ENCODE measurements at regions not wholly inside any gene's neighbourhood (a gene's known extent, or its start where the extent isn't known, plus 50 kb on each side); places are given as distances from the start of the nearest gene placed in this dataset.

DNA sequence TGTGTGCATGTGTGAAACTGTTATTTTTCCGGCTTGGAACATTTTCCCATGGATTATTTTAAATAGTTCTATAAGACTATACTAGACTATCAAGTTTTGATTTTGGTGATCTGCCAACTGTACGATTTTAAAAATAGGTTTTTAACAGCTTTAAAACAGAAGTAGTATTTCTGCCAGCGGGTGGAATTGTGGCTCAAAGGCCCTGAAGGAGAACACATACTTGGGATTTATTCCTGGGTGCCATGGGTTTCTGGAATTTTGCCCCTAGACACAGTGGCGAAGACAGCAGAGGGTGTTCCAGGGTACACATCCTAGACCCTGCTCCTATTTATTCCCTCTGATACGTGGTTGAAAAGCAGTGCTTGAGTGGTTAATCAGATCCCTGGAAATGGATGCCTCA is 81.7 kb upstream of the IPO9 start:
- peaks cover 2 to 17% (median 14%) of the 10 kb centered on the region in 4 experiments; a peak in 6 of 7 replicates for H3K4me1 ChIP-seq (replicated peaks in 1 of 4; ENCODE audit: control insufficient read depth in 3 of 4, insufficient read depth in 4 of 4, low read length in 3 of 4)
- TF ChIP-seq SIX5 (IDR thresholded peaks at IDR 0.05; ENCODE audit: low read depth, low read length) (no peak), CBX8 (IDR thresholded peaks at IDR 0.05; ENCODE audit: borderline replicate concordance, low read depth, low read length) (no peak), ATF2 (IDR thresholded peaks at IDR 0.05; ENCODE audit: low read length) (no peak), RNF2 (IDR thresholded peaks at IDR 0.05; ENCODE audit: borderline replicate concordance, low read depth, low read length, missing control alignments, poor library complexity, severe bottlenecking) (no peak), HDAC6 (IDR thresholded peaks at IDR 0.05; ENCODE audit: low read depth, low read length) (no peak), RXRA (IDR thresholded peaks at IDR 0.05; ENCODE audit: insufficient read depth, low read depth, low read length) (no peak), PHF8 (conservative IDR thresholded peaks at IDR 0.05; ENCODE audit: low read depth, low read length) (no peak), YY1 (IDR thresholded peaks at IDR 0.05; ENCODE audit: low read depth, low read length) (no peak), NANOG (IDR thresholded peaks at IDR 0.05; ENCODE audit: insufficient read depth, low read depth, low read length, poor library complexity, severe bottlenecking) (no peak), SRF (IDR thresholded peaks at IDR 0.05; ENCODE audit: low read depth, low read length) (no peak), HDAC2 (IDR thresholded peaks at IDR 0.05; ENCODE audit: borderline replicate concordance in 1 of 2, low read depth in 2 of 2, low read length in 2 of 2) (no peak)

More for the DNA sequence above, 81.7 kb upstream of the IPO9 start:
- Histone ChIP-seq H4K8ac (ENCODE audit: extremely low read depth, insufficient read depth, low read length) (no peak overlapping the region), H3K4me2 (ENCODE audit: insufficient read depth in 1 of 2, low read depth in 2 of 2, low read length in 2 of 2) (no peak overlapping the region), H3K18ac (ENCODE audit: extremely low read depth, low read length) (no peak overlapping the region), H3K36me3 (ENCODE audit: control insufficient read depth in 2 of 4, insufficient read depth in 4 of 4, low read length in 3 of 4) (peaks cover 0 to 16% (median 1%) of the 10 kb centered on the region in 4 experiments; a peak in 3 of 8 replicates), H3K79me1 (ENCODE audit: low read depth, low read length) (peaks cover 7% of the 10 kb centered on the region), H3K23ac (ENCODE audit: insufficient read length) (no peak overlapping the region), H3K9ac (replicated peaks in 1 of 4; ENCODE audit: extremely low read depth in 1 of 4, low read depth in 3 of 4, low read length in 3 of 4) (no peak overlapping the region), H4K5ac (ENCODE audit: insufficient read length, low read depth, low read length) (no peak overlapping the region), H3K56ac (replicated peaks; ENCODE audit: insufficient read length, low read depth, low read length) (no peak overlapping the region), H3K27ac (ENCODE audit: low read depth, low read length) (no peak overlapping the region), H3K14ac (ENCODE audit: insufficient read length) (no peak overlapping the region), H3K9me3 (ENCODE audit: insufficient read depth in 2 of 2, low read depth in 1 of 2, low read length in 1 of 2) (no peaks in the 10 kb centered on the region), H3K79me2 (ENCODE audit: control insufficient read depth in 1 of 2, insufficient read depth in 2 of 2, low read length in 2 of 2) (peaks cover 0 to 44% of the 10 kb centered on the region in 2 experiments; a peak in 2 of 4 replicates), H4K20me1 (replicated peaks in 1 of 2; ENCODE audit: control insufficient read depth in 1 of 2, insufficient read depth in 2 of 2, low read length in 2 of 2) (peaks cover 0 to 4% of the 10 kb centered on the region in 2 experiments), H4K91ac (replicated peaks; ENCODE audit: insufficient read length, low read length) (no peak overlapping the region), H2AK5ac (ENCODE audit: low read depth, low read length) (no peak overlapping the region), H3K23me2 (ENCODE audit: low read depth, low read length) (no peaks in the 10 kb centered on the region), H2BK120ac (replicated peaks; ENCODE audit: low read depth, low read length) (no peak overlapping the region), H2AFZ (ENCODE audit: low read length) (no peak overlapping the region), H2BK5ac (ENCODE audit: low read depth, low read length) (no peak overlapping the region), H2BK20ac (ENCODE audit: low read length) (no peak overlapping the region), H2BK15ac (ENCODE audit: low read length) (no peak overlapping the region), H3K4ac (replicated peaks; ENCODE audit: insufficient read length, low read depth, low read length) (no peak overlapping the region), H3K27me3 (replicated peaks in 1 of 4; ENCODE audit: control insufficient read depth in 3 of 4, extremely low read depth in 1 of 4, insufficient read depth in 3 of 4, low read length in 3 of 4) (no peaks in the 10 kb centered on the region), H3K4me3 (ENCODE audit: extremely low read depth in 1 of 4, insufficient read depth in 2 of 4, low read depth in 3 of 4, low read length in 4 of 4) (no peak overlapping the region), H2BK12ac (ENCODE audit: low read depth, low read length) (no peak overlapping the region)
- POLR2A ChIA-PET (ENCODE audit: partially characterized antibody), result interaction anchor here (1.2 kb wide), 1 partner anchor 9 kb away, joined by 4 read pairs; no protein-coding TSS in a partner anchor
- WGBS, 2 experiments (ENCODE audit: extremely low coverage in 1 of 2, insufficient coverage in 1 of 2, insufficient read length in 1 of 2, insufficient replicate concordance in 2 of 2, low coverage in 1 of 2, low lambda C conversion rate in 2 of 2, missing lambda C conversion rate in 1 of 2), result 83% methylated on average over 5 of the region's 5 CpGs; no CpG with 5 or more reads in 1 of the 2 experiments
- FAIRE-seq (no peak), DNase-seq (ENCODE audit: low read depth in 1 of 2, low spot score in 2 of 2) (no peak)
- CTCF ChIA-PET (ENCODE audit: partially characterized antibody), result interaction anchor here (1.1 to 14.5 kb wide), 6 partner anchors 14 to 98 kb away, joined by 3 to 146 read pairs (median 6); no protein-coding TSS in a partner anchor

Measured in H1 (cell line).